ENCODE measurements at regions not wholly inside any gene's neighbourhood (a gene's known extent, or its start where the extent isn't known, plus 50 kb on each side); places are given as distances from the start of the nearest gene placed in this dataset.
"Not testable (repeated sequence)": the region's sequence is repeated elsewhere in the genome, so short reads cannot be mapped to it uniquely, and the experiment has no call there.

DNA sequence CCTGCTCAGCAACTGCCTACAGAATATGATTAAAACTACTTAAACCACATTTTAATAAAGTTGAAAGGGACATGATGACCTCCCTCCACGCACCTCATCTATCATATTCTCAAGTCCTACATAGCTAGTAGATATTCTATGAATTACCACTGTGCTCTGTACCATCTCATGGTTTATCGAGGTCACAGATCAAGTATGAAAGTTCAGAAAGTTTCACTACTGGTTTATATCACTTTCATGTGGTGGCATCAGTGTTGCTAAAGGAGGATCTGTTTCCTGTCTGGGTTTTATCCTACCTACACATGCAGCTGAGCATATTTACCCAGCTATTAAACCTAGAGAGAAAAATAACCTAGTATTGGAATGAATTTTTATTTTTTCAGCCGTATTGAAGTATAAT, 214.9 kb upstream of the MON1B start:
- no peak for DNase-seq (ENCODE audit: low read depth)

DNA sequence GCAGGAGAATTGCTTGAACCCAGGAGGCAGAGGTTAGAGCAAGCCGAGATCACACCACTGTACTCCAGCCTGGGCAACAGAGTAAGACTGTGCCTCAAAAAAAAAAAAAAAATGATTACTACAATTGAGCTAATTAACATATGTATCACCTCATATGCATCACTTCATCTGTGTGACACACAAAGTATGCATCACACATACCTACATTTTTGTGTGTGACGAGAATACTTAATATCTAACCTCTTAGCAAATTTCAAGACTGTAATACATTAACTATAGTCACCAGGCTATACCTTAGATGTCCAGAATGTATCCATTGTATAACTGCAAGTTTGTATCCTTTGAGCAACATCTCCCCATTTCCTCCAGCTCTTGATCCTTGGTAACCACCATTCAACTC, 214.2 kb upstream of the MON1B start:
- DNase-seq (ENCODE audit: low read depth) = no peak

DNA sequence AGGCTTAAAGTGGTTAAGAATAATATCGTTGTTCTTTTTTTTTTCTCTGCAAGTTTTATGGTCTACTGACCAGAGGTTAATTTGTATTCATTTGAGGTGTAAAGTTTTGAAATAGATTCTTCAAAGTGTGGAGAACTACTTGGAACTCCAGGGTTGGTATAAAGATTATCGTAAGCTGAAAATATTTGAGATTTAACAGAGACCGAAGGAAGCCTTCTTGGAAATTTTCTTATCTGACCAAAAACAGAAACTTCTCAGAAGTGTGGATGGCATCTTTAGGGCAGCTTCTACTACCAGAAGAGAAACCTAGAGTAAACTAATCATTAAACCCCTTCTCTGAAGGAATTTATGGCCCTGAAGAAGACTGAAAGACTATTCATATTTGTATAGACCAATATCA, 206.8 kb upstream of the MON1B start:
- DNase-seq (ENCODE audit: low read depth) = no peak

DNA sequence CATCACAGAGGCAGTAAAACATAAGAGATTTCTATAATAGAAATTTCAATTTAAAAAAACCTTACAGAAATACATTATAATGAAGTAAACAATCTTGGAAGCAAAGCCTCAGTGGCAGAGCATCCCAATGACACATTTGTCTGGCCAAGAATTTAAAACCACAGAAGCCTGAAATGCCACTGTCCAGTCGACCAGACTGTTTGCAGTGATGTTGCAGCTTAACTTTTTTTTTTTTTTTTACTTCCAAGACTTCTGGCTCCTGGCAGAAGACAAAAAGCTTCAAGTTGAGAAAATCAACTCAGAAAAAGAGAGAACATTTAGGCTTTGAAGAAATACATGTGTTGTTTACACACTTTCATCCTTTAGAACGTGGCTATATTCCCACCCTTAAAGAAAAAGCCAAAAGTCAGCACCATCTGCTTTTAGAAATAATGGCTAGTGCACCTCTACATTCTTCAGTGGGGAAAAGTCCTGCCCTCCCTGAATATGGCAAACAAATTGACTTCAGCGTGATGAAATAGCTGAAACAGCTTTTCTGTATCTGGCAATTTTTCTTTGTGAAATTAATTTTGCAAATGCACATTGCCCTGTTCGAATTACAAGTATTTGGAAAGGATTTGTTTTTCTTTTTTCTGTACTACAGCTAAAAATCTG, 205.5 kb upstream of the MON1B start:
- DNase-seq (ENCODE audit: low read depth) = no peak

DNA sequence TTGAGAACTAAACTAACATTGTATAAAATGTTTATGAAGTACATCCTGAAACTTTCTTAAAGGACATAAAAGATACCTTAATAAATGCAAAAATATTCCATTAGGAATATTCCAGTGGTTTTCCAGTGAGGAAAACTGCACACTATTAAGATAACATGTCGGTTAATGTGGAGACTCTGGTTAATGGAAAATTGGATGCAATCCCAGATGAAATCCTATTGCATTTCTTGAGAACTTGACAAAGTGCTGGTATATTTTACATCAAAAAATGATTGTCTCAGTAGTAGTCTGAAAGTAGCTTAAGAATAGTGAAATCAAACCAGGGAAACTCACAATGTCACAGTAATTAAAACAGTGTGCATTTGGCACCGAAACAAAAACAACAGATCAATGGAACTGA, 202.5 kb upstream of the MON1B start:
- no peak for DNase-seq (ENCODE audit: low read depth)

DNA sequence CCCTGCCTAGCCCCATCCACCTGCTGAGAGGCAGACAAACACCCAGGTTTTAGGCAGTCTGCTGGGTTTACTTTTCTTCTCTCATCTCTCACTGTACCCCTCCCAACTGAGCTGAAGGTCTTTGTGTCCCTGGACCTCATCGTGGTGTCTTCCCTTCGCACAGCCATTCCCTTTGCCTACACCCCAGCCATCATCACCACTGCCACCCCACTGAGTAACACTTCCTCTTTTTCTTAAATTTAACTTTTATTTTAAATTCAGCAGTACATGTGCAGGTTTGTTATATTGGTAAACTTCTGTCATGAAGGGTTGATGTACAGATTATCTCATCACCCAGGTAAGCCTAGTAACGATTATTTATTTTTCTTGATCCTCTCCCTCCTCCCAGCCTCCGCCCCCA, 188.3 kb upstream of the MON1B start:
- no peak for DNase-seq (ENCODE audit: low read depth)

DNA sequence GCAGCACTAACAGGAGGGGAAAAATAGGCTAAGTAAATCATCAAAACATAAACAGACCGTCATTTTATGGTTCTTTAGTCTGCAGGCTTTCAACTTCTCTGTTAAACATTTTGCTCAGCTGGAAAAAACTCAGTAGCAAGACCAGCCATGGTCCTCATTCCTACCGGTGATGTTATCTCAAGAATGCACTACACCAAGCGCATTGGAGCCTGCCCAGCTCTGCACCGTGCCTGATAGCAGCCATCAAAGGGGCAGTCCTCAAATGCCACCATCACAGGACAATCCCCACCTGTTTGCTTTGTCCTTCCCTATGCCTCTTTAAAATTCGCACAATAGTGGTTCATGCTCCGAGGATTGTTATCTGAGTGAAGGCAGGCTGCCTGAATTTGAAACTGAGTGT, 181.5 kb upstream of the MON1B start:
- no peak for DNase-seq (ENCODE audit: low read depth)

DNA sequence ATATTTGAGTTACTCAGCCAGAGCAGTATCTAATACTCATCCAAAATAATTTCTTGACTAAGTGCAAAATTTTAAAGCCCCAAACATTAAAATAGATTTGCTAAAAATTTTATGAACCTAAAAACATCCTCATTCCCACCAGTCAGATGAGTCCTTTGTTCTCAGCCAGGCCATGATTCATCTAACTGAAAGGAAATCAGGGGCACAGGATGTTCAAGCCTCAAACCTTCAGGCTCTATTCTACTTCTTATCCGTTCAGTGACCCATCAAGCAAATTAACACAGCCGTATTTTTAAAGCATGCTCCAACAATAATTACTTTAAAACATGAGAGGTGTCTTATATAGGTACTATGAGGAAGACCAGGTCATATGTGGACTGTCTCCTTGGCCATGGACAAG, 176.5 kb upstream of the MON1B start:
- DNase-seq (ENCODE audit: low read depth) = no peak

DNA sequence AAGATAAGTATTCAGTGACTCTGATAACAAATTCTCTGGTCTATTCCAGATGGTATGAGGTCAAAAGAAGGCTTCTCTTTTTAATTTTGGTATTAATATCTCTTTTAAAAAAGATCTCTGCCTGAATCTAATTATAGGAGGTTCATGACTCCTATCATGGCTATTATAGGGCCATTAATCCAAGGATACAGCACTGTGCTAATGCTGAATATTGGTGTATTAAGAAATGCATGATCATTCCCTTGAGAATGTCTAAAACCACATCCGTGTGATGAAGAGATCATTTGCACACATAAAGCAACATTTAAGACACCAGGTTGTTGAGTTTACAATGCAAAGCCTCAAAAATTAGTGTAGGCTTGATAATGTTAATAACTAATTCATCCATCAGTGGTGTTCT, 160.4 kb upstream of the MON1B start:
- no peak for DNase-seq (ENCODE audit: low read depth)

DNA sequence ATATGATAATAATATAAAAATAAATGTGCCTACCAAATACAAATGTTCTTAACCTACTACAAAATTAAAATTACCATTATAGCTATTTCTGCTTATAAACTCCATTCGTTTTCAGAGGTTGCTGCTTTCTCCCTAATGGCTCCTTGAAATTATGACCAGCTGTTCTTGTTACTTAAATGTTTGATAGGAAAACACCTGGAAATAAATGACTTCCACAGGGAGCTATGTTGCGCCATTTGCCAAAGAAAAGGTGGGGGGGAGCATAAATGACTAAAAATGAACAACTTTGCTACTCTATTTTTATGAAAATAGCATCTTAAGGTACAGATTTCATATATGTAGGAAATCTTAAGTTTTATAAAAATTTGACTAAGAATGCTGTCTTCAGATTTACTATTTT, 157.5 kb upstream of the MON1B start:
- no peak for DNase-seq (ENCODE audit: low read depth)

DNA sequence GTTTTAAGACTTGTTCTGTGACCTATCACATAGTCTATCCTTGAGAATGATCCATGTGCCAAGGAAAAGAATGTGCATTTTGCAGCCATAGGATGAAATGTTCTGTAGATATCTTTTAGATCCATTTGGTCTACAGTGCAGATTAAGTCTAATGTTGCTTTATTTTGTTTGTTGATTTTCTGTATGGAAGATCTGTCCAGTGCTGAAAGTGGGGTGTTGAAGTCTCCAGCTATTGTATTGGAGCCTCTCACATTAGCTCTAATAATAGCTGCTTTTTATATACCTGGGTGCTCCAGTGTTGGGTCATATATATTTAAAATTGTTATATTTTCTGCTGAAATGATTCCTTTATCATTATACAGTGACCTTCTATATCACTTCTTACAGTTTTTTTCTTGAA, 155.6 kb upstream of the MON1B start:
- DNase-seq (ENCODE audit: low read depth) = no peak

DNA sequence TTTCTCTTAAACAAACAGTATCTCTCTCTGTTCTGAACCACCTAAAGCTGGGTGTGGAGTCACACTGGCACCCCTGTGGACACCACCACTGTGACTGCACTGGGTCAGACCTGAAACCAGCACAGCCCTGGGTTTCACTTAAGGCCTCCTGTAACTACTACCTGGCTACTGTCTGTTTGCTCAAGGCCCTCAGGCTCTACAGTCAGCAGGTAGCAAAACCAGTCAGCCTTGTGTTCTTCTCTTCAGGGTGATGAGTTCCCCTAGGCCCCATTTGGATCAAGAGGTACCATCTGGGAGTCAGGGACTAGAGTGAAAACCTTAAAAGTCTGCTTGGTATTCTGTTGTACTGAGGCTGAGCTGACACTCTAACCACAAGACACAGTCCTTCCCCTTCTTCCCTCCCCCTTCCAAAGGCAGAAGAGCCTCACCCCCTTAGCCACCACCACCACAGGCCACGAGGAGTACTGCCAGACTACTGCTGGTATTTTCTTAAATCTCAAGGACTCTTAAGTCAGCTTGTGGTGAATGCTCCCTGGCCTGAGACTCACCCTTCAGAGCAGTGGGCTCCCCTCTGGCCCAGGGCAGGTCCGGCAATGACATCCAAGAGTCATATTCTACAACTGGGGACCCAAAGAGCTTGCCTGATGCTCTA, 153.2 kb upstream of the MON1B start:
- no peak for DNase-seq (ENCODE audit: low read depth)

DNA sequence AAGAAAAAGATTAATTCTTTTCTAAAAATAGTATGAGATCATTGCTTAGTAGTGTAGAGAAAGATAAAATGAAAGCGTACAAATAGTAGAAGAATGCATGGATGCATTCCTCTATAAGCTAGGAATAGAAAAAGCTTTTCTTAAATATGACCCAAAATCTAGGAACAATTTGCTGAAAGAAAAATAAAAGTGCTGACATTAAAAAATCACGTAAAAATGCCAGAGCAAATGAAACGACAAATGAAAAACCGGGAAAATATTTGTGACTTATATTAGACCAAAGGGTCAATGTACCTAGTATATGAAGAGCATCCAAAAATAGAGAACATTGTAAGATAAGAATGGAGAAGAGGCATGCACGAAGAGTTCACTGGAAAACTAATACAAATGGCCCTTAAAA, 149.5 kb upstream of the MON1B start:
- no peak for DNase-seq (ENCODE audit: low read depth)

DNA sequence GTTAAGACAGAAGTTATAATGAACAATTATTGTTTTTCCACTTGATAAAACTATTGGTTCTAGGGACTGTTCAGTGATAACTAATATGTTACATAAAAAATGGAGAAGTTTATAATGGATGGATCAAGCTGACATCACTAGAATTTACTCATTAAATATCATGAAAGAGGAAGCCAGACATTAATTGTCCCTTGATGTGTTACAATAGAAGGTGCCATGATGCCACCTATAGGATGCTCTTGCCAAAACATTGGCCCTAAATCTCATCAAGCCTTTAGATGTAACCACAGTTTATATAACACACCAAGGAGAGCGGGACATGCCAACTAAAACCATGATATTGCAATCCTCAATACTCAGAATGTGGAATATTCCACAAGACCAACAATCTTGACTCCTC, 147.9 kb upstream of the MON1B start:
- DNase-seq (ENCODE audit: low read depth) = no peak

DNA sequence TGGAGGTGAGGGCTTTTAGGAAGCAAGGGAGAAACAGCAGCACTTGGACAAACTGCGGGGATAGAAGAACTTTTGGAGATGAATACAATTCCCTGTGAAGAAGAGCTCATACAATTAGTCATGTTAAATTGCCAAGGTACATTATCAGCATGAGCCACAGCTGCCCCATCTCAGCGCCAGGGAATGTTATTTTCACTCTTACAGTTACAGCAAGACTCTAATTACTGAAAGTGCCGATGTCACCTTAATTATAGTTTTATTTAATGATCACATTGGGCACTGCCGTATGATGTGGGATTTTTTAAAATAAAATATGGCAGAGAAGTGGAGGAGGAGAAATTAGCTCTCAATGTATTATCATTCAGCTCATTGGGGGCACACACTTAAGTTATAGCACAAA, 144.8 kb upstream of the MON1B start:
- DNase-seq (ENCODE audit: low read depth) = no peak

DNA sequence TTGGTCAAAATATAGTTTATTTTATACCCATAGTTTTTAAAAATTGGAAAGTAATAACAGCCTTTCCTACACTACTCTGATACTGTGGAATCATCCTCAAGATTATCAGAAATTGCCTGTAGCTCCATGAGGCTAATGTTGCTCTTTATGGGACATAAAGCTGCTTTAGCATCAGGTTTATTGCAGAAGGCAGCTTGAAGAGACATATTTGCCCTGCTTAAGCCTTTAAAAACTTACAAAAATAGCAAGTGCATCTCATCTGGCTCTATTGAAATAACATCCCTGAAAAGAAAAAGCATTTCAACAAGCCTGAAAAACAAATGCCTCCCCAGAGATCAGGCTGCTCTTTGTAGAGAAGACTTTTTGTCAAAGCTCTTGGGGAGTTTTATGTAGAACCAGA, 142.9 kb upstream of the MON1B start:
- DNase-seq (ENCODE audit: low read depth) = no peak

DNA sequence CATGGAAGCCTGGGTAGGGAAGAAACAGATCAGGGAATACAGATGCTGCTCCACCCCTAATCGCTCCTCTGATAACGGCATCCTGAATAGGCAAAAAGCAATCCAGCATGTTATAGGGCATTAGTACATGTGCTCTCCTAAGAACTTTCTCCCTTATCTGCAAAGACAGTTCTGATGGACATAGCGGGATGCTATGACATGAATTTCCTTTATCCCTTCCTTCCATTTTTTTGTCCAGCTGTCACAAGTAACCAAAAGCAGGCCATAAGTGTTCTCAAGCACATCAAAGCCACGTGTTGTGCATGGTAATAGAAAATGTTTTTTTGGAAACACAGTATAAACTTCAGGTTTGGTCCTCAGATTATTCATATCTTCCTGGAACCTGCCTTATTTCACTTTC, 141.4 kb upstream of the MON1B start:
- no peak for DNase-seq (ENCODE audit: low read depth)

DNA sequence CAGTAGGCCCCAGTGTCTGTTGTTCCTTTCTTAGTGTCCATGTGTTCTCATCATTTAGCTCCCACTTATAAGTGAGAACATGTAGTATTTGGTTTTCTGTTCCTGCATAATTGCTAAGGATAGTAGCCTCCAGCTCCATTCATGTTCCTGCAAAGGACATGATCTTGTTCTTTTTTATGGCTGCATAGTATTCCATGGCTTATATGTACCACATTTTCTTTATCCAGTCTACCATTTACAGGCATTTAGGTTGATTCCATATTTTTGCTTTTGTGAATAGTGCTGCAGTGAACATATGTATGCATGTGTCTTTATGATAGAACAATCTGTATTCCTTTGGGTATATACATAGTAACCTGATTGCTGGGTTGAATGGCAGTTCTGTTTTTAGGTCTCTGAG, 134.4 kb upstream of the MON1B start:
- DNase-seq (ENCODE audit: low read depth) = not testable (repeated sequence)

DNA sequence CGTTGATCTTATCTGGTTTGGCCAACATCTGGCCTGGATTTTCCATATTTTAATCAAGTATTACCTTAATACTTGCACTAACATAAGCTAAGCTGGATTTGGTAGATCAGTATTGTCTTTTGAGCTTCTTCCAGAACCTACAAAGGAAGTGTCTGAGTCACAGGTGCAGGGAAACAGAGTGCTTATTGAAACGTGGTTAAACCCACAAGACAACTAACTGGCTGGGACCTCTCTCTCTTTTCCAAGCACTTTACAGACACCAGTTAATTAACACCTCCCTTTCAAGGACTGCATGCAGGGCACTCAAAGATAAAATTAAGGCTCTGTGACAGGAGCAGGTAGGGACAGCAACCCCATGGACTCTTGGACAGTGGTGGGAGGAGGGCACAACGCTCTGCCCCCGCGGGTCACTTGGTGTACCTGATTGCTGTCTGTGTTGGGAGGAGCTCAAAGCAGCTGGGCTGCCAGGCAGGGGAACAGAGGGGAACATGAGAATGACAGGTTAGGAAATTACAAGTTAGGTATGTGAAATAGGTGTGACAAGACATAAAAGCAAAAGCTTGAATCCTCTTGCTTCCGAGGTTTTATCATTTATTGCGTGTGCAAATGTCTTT, 133.7 kb upstream of the MON1B start:
- DNase-seq (ENCODE audit: low read depth) = no peak

DNA sequence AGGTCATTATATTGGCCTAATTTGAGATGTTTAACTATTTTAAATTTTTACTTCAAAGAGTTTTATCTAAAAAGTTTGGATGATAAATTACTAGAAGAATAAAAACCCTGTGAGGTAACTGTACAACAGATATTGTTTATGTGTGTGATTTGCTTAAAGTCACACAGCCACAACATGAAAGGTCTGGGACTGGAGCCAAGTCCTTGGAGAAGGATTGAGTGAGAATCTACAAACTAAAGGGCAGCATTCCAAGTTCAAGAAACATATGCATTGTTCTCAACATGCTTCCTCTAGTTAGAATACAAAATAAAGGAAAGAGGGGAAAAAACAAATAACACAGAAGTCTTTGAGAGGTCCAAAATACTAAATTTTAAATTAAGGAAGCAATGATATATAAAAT, 131.5 kb upstream of the MON1B start:
- no peak for DNase-seq (ENCODE audit: low read depth)

DNA sequence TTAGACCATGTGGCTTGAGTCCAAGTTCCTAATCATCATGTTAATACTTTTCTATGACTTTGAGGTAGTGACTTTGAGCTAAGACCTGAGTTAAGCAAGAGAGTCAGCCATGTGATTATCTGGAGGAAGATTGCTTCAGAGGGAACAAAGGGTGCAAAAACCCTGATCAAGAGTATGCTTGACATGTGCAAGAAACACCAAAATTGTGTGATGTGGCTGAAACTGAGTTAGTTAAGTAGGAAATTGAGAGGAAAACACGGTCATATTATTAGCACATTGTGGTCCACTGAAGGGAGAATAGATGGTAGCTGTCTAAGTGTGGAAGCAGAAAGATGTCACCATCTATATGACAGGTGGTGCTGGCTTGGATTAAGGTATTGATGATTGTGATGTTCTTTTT, 130.4 kb upstream of the MON1B start:
- no peak for DNase-seq (ENCODE audit: low read depth)

DNA sequence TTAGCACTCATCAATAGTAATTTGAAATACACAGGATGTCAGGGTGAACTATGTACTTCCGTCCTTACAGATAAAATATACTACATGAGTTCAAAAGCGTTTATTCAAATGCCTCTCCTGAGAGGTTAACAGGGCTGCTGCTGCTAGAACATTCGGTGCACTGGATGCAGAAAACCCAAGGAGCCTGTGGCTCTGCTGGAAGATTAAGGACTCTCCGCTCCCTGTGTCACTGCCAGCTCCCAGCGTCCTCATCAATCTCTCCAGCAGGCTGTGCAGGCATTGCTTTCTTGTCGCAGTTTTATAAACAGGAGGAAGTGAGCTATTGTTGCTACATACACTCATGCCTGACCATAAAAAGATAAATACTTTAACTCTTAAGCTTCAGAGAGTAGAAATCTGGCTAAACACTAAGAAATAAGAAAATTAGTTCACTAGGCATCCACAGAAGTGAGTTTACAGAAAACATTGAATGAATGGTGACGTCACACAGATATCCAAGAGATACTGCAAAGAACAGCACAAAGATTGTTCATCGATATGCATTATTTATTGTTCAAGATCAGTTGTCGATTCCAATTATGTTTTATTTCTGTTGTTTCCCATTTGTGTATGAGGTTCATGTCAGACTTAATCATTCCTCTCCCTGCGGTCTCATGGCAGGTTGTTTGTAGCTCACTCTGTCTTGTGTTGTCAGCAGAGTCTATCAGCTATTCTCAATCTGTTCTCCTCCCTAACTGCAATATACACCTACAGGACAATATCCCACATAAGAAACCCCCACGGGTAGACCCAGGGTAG, 127.9 kb upstream of the MON1B start:
- no peak for DNase-seq (ENCODE audit: low read depth)

DNA sequence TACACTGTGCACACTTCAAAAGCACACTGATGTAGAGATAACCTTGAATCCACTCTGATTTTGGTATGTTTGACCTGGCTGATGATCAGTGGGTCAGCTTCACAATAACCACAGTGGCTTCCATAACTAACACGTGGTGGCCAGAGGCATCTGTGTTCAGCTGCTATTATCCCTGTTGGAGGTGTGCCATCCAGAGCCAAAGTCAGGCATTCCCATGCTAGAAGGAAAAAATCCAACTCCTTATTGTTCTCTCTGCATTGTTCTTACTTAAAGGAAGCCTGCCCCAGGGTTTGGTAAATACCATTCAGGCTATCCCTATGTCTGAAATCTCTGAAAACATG, 127.3 kb upstream of the MON1B start:
- no peak for DNase-seq (ENCODE audit: low read depth)
